Panc1 (cell line): ENCODE measurements at regions not wholly inside any gene's neighbourhood (a gene's known extent, or its start where the extent isn't known, plus 50 kb on each side); places are given as distances from the start of the nearest gene placed in this dataset.

Source experiments
- POLR2AphosphoS5 ChIP-seq: IDR thresholded peaks from 2 replicates; pipeline ENCODE4 v1.6.1; 2012; ENCODE audit warnings: mild to moderate bottlenecking, low read depth, low read length, moderate library complexity
- REST ChIP-seq, 2 experiments: IDR thresholded peaks; 2 replicates each; pipeline ENCODE4 v1.6.1; 2011 to 2012; ENCODE audit warnings: low read depth in 2 of 2, control low read depth in 1 of 2, low read length in 1 of 2, mild to moderate bottlenecking in 1 of 2, moderate library complexity in 1 of 2; ENCODE audit not compliant: insufficient read depth in 1 of 2
- SIN3A ChIP-seq: IDR thresholded peaks from 2 replicates; pipeline ENCODE4 v1.6.1; 2012; ENCODE audit warnings: low read depth, mild to moderate bottlenecking, low read length, moderate library complexity, borderline replicate concordance; ENCODE audit not compliant: insufficient read depth
- TCF7L2 ChIP-seq: IDR thresholded peaks from 2 replicates; pipeline ENCODE4 v1.6.1; 2011; ENCODE audit warnings: mild to moderate bottlenecking, low read depth, low read length, inconsistent platforms
- TF ChIP-seq, protein P1 (sequence below): fragments of 450-650 bp; IDR thresholded peaks from 2 replicates; pipeline ENCODE4 v1.5.1; 2017; ENCODE audit warnings: mild to moderate bottlenecking

DNA sequence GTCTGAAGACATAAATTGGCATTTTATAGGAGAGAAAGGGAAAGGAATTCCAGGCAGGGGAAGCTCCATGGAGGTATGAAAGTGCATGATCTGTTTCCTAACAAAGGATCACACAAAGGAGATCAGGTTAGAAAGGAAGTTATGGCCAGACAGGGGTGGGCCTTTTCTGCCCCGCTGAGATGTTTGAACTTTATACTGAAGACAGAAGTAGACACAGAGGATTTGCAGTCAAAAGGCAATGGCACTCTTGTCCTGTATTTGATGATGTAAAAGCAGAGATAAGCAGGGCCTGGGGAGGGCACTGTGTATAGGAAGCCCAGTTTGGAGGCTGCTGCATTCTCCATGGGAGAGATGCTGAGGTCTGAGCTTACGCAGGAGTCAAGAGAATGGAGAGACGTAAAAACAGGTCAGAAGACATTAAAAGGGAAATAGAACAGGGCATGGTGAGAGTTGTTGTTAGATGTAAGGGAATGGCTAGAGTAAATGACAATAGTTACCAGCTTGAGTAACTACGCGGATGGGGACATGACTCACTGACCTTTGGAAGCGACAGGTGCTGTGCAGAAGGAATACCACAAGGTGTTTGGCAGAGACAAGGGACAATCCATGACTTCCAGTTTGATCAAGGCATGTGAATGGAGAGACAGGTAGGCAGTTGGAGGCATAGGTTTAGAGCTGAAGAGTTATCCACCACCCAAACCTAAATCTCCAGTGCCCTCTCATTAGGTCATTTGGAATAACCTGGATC lies 190.6 kb upstream of the SASH1 start:
- TF ChIP-seq POLR2AphosphoS5 (no peak), REST (IDR thresholded peaks at IDR 0.05; ENCODE audit: insufficient read depth in 1 of 2, low read depth in 2 of 2, low read length in 1 of 2) (no peak), TCF7L2 (no peak), SIN3A (no peak)
- TF ChIP-seq, protein P1, sequence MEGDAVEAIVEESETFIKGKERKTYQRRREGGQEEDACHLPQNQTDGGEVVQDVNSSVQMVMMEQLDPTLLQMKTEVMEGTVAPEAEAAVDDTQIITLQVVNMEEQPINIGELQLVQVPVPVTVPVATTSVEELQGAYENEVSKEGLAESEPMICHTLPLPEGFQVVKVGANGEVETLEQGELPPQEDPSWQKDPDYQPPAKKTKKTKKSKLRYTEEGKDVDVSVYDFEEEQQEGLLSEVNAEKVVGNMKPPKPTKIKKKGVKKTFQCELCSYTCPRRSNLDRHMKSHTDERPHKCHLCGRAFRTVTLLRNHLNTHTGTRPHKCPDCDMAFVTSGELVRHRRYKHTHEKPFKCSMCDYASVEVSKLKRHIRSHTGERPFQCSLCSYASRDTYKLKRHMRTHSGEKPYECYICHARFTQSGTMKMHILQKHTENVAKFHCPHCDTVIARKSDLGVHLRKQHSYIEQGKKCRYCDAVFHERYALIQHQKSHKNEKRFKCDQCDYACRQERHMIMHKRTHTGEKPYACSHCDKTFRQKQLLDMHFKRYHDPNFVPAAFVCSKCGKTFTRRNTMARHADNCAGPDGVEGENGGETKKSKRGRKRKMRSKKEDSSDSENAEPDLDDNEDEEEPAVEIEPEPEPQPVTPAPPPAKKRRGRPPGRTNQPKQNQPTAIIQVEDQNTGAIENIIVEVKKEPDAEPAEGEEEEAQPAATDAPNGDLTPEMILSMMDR, result no peak
